BLaER1 treated with 17β-estradiol and CSF1 and Interleukin-3, amounts not matched to agents 10 nM and 100 nM (cell line): ENCODE measurements at regions not wholly inside any gene's neighbourhood (a gene's known extent, or its start where the extent isn't known, plus 50 kb on each side); places are given as distances from the start of the nearest gene placed in this dataset.
"Not testable (repeated sequence)": the region's sequence is repeated elsewhere in the genome, so short reads cannot be mapped to it uniquely, and the experiment has no call there.

Experiments used
- H3K27ac ChIP-seq, 11 experiments: shearing (Covaris generic); formaldehyde crosslinking; 2 replicates each; pipeline ENCODE4 v1.8.1; 2022
- H3K27me3 ChIP-seq, 11 experiments: shearing (Covaris generic); formaldehyde crosslinking; 2 replicates each; pipeline ENCODE4 v1.8.1; 2022
- H3K36me3 ChIP-seq, 11 experiments: shearing (Covaris generic); formaldehyde crosslinking; 2 replicates each; pipeline ENCODE4 v1.8.1; 2022
- H3K4me1 ChIP-seq, 10 experiments: shearing (Covaris generic); formaldehyde crosslinking; 2 replicates each; pipeline ENCODE4 v1.8.1; 2022
- H3K4me2 ChIP-seq, 11 experiments: shearing (Covaris generic); formaldehyde crosslinking; 2 replicates each; pipeline ENCODE4 v1.8.1; 2022
- H3K4me3 ChIP-seq, 10 experiments: shearing (Covaris generic); formaldehyde crosslinking; 2 replicates each; pipeline ENCODE4 v1.8.1; 2022
- H3K9ac ChIP-seq, 11 experiments: shearing (Covaris generic); formaldehyde crosslinking; 2 replicates each; pipeline ENCODE4 v1.8.1; 2022
- H3K9me3 ChIP-seq, 11 experiments: shearing (Covaris generic); formaldehyde crosslinking; replicated peaks in 1 of 11; 2 replicates each; pipeline ENCODE4 v1.8.1; 2022
- H4K20me1 ChIP-seq, 11 experiments: shearing (Covaris generic); formaldehyde crosslinking; 2 replicates each; pipeline ENCODE4 v1.8.1; 2022
- Cebpa-rat ChIP-seq, 11 experiments: shearing (Covaris generic); IDR thresholded peaks; 2 replicates each; pipeline ENCODE4 v1.8.1; 2022

DNA sequence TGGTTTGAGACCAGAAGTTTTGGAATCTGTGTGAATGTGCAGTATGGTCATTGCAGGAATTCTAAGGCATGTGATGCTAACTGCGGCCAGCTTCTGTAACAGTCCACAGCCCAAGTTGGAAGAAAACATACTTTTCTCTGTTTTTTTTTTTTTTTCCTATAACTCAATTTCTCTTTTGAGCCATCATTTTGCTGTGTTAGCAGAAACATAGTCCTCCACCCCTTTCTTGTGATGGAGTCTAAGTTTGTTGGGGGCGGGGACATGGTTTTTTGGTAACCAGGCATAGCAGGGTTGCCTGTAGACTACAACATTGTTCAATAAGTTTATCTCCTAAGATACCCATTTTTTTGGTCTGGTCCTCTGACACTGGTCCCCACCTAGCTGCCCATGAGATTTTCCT, 223.2 kb upstream of the ONECUT1 start:
- Histone ChIP-seq H3K36me3 (no peaks in the 10 kb centered on the region), H3K4me3 (no peak overlapping the region), H3K9ac (no peak overlapping the region), H3K4me2 (no peak overlapping the region), H3K27ac (no peak overlapping the region), H4K20me1 (no peaks in the 10 kb centered on the region), H3K27me3 (no peaks in the 10 kb centered on the region), H3K4me1 (no peaks in the 10 kb centered on the region), H3K9me3 (peaks cover 0 to 4% (median 0%) of the 10 kb centered on the region in 11 experiments; a peak in 2 of 22 replicates)
- no peak for TF ChIP-seq Cebpa-rat (IDR thresholded peaks at IDR 0.05)

DNA sequence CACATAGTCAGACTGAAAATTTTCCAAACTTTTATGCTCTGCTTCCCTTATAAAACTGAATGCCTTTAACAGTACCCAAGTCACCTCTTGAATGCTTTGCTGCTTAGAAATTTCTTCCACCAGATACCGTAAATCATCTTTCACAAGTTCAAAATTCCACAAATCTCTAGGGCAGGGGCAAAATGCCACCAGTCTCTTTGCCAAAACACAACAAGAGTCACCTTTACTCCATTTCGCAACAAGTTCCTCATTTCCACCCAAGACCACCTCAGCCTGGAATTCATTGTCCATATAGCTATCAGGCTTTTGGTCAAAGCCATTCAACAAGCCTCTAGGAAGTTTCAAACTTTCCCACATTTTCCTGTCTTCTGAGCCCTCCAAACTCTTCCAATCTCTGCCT, 221.6 kb upstream of the ONECUT1 start:
- H4K20me1 ChIP-seq, H3K9ac ChIP-seq, H3K4me1 ChIP-seq, H3K9me3 ChIP-seq, H3K36me3 ChIP-seq, H3K4me3 ChIP-seq, H3K27me3 ChIP-seq, H3K4me2 ChIP-seq, H3K27ac ChIP-seq: not testable (repeated sequence)

DNA sequence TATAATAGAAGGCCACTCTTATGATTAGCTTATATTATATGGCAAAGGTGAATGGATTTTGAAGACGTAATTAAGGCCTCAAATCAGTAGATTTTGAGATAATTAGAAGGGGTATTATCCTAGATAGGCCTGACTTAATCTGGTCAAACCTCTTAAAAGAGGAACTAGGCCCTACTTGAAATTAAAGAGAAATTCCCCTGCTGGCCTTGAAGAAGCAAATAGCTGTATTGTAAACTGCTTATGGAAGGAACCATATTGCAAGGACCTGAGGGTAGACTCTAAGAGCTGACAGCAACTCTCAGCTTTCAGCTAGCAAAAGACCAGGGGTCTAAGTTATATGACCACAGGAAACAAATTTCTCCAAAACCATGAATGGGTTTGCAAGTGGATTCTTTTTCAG, 219.0 kb upstream of the ONECUT1 start:
- no peak overlapping the region for H3K4me2 ChIP-seq
- H3K9me3 ChIP-seq = peaks cover 0 to 4% (median 0%) of the 10 kb centered on the region in 11 experiments; a peak in 1 of 22 replicates
- no peaks in the 10 kb centered on the region for H3K36me3 ChIP-seq
- TF ChIP-seq Cebpa-rat (IDR thresholded peaks at IDR 0.05) = no peak
- no peak overlapping the region for H3K9ac ChIP-seq
- H3K27me3 ChIP-seq = no peaks in the 10 kb centered on the region
- no peak overlapping the region for H3K27ac ChIP-seq
- no peaks in the 10 kb centered on the region for H4K20me1 ChIP-seq
- no peaks in the 10 kb centered on the region for H3K4me1 ChIP-seq
- no peak overlapping the region for H3K4me3 ChIP-seq

DNA sequence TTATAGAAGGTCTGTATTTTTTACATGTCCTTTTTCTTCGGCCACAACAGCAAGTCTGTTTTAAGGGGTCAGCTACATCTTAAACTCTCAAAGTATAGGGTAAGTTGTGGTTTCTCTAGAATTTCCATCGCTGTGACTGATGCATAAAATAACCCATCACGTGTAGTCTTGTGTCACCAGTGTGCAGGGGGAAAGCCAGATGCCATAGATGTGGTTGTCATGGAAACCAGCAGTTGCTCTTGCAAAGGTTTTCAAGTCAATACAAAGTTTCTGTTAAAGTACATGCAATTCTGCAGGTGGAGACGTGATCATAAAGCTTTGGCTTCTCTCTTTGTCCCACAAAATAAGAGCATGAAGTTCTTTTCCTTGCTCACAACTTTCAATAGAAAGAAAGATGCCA, 210.3 kb upstream of the ONECUT1 start:
- no peak for TF ChIP-seq Cebpa-rat (IDR thresholded peaks at IDR 0.05)
- Histone ChIP-seq H3K9me3 (0 out of 22 replicates have a peak, but pooled peaks cover 0 to 4% (median 0%) of the 10 kb centered on the region in 11 experiments), H3K4me3 (no peak overlapping the region), H3K27ac (no peak overlapping the region), H3K4me1 (no peaks in the 10 kb centered on the region), H3K27me3 (no peaks in the 10 kb centered on the region), H3K36me3 (no peaks in the 10 kb centered on the region), H3K9ac (no peak overlapping the region), H4K20me1 (no peaks in the 10 kb centered on the region), H3K4me2 (no peak overlapping the region)

DNA sequence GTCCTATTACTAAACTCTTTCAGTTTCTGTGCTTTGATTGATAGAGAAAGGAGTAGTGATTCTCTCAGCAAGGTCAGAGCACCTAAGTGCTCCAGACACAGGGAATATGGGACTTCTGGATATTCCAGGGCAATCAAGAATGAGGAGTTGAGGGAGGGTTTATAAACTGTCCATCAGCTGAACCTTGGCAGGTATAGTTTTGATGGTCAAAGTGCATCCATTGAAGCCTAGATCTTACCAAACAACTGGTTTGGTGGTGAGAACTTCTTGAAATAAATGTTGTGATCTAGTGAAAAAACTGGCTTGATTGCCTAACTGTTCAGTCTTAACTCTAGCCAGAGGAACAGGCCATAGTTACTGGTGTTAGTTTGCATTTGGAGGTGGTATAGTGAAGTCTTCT, 207.0 kb upstream of the ONECUT1 start:
- Histone ChIP-seq H3K36me3 (no peaks in the 10 kb centered on the region), H3K4me1 (no peaks in the 10 kb centered on the region), H3K9ac (no peak overlapping the region), H3K9me3 (peaks cover 16 to 29% (median 22%) of the 10 kb centered on the region in 11 experiments; a peak in 21 of 22 replicates), H3K27ac (no peak overlapping the region), H3K27me3 (no peaks in the 10 kb centered on the region), H3K4me2 (no peak overlapping the region), H4K20me1 (no peaks in the 10 kb centered on the region), H3K4me3 (no peak overlapping the region)
- no peak for TF ChIP-seq Cebpa-rat (IDR thresholded peaks at IDR 0.05)

DNA sequence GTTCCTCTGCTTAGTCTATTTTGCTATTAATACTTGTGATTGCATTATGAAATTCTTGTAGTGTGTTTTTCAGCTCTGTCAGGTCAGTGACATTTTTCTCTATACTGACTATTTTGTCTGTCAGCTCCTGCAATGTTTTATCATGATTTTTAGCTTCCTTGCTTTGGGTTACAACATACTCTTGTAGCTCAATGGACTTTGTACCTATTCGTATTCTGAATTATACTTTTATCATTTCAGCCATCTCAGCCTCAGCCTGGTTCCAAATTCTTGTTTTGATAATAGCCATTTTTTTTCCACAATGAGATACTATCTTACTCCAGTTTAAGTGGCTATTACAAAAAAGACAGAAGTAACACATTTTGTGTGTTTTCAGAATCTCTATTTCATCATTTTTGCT, 204.2 kb upstream of the ONECUT1 start:
- TF ChIP-seq Cebpa-rat (IDR thresholded peaks at IDR 0.05) = no peak

DNA sequence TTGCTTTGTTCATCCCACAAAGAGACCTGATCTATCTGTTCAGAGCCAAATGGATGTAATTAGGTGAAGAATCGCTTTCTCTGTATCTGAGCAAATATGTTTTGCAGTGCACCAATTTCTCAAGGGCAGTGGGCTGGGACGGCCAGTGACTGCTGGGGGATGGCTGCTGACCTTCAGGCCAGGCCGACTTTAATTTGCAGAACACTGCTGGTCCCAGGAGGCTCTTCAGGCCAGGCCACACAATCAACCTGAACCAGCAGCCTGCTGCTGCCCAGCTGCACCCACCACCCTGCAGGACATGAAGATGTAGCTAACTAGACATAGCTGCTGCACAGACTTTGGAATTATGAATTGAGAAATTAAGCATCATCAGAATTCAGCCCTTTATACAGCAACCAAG, 194.4 kb upstream of the ONECUT1 start:
- TF ChIP-seq Cebpa-rat (IDR thresholded peaks at IDR 0.05) = no peak
- no peaks in the 10 kb centered on the region for H3K4me1 ChIP-seq
- no peak overlapping the region for H3K27ac ChIP-seq
- H3K9me3 ChIP-seq = no peaks in the 10 kb centered on the region
- H3K27me3 ChIP-seq = no peaks in the 10 kb centered on the region
- no peaks in the 10 kb centered on the region for H3K36me3 ChIP-seq
- no peak overlapping the region for H3K4me3 ChIP-seq
- H3K9ac ChIP-seq = no peak overlapping the region
- H3K4me2 ChIP-seq = no peak overlapping the region
- no peaks in the 10 kb centered on the region for H4K20me1 ChIP-seq

More for the DNA sequence above, 204.2 kb upstream of the ONECUT1 start:
- H3K9me3 ChIP-seq = peaks cover 16 to 32% (median 26%) of the 10 kb centered on the region in 11 experiments; a peak in 21 of 22 replicates
- H3K4me2 ChIP-seq = no peak overlapping the region
- no peak overlapping the region for H3K4me3 ChIP-seq
- no peaks in the 10 kb centered on the region for H3K27me3 ChIP-seq
- no peaks in the 10 kb centered on the region for H3K36me3 ChIP-seq
- no peak overlapping the region for H3K27ac ChIP-seq
- H4K20me1 ChIP-seq = no peaks in the 10 kb centered on the region
- no peaks in the 10 kb centered on the region for H3K4me1 ChIP-seq
- H3K9ac ChIP-seq = no peak overlapping the region

DNA sequence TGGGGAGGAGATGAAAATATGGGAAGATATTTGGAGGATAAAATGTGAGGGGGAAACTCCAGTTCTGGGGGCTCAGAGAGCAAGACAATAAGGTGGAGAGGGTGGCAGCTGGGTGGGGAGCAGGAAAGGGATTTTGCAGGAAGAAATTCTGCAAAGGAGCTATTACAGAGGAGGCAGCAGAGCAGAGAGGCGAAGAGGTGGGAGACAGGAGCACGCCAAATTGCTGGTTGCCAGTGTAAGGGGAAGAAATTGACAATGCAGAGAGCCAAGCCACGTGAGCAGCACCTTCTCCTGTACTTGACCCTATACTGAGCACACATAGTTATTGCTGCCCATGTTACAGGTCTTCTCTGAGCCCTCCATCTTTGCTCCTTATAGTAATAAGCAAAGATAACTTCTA, 190.3 kb upstream of the ONECUT1 start:
- Histone ChIP-seq H4K20me1 (no peaks in the 10 kb centered on the region), H3K27me3 (no peaks in the 10 kb centered on the region), H3K9me3 (no peaks in the 10 kb centered on the region), H3K27ac (no peak overlapping the region), H3K4me2 (no peak overlapping the region), H3K4me3 (no peak overlapping the region), H3K4me1 (no peaks in the 10 kb centered on the region), H3K9ac (no peak overlapping the region), H3K36me3 (no peaks in the 10 kb centered on the region)
- no peak for TF ChIP-seq Cebpa-rat (IDR thresholded peaks at IDR 0.05)

DNA sequence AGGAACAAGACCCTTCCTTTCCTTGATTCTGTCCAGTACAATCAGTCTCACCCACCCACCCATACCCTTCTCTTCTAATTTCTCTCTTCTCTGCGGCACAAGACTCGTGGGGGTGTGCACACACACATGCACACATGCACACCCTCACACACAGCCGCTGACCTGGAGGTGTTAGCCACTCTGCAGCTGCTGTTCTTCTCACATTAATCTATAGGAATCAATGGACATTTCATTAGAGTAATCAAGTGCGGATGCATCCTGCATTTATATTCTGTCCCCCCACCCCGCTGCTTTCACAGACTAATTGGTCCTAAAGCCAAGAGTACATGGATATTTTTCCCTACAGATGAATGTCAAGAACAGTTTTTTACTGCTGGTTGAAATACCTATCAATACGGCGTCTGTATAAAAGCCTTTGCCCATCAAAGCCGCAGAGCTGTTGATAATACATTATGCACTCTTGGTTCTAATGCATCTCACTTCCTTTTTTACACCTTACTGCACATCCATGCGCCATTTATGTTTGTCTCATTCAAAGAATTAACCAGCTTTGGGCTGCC, 186.5 kb upstream of the ONECUT1 start:
- Histone ChIP-seq H4K20me1 (no peaks in the 10 kb centered on the region; a peak in 1 of 22 replicates), H3K9me3 (no peaks in the 10 kb centered on the region), H3K27me3 (no peaks in the 10 kb centered on the region), H3K4me2 (no peak overlapping the region), H3K27ac (no peak overlapping the region), H3K36me3 (no peaks in the 10 kb centered on the region), H3K4me3 (no peak overlapping the region), H3K9ac (no peak overlapping the region), H3K4me1 (no peaks in the 10 kb centered on the region)
- no peak for TF ChIP-seq Cebpa-rat (IDR thresholded peaks at IDR 0.05)

DNA sequence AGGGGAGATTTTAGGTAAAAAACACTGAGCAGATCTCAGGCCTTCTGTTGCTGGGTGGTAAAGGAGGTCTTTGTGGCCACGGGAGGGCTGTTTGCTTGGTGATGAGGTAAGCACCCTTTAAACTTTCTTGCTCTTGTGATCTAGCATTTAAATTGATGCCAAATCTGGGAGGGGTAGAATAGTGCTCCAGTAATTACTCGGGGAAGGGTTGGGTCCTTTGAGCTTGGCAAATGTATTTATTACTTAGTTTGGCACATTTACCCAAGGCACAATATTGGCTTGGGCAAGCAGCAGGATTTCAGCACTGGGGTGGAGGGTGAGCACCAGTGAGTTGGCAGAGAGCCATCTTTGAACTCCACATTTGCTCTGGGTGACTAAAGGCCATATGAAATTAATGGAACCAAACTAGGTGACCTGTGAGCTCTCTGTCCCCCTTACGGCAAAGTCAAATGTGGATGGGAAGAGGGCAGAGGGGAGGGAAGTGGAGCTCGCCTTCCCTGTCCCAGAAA, 185.9 kb upstream of the ONECUT1 start:
- H3K9me3 ChIP-seq = no peaks in the 10 kb centered on the region
- no peak for TF ChIP-seq Cebpa-rat (IDR thresholded peaks at IDR 0.05)
- no peak overlapping the region for H3K4me2 ChIP-seq
- no peaks in the 10 kb centered on the region for H3K4me1 ChIP-seq
- H3K4me3 ChIP-seq = no peak overlapping the region
- no peaks in the 10 kb centered on the region for H3K27me3 ChIP-seq
- no peak overlapping the region for H3K27ac ChIP-seq
- H3K36me3 ChIP-seq = no peaks in the 10 kb centered on the region
- H3K9ac ChIP-seq = no peak overlapping the region
- no peaks in the 10 kb centered on the region; a peak in 1 of 22 replicates for H4K20me1 ChIP-seq
